ENCODE measurements at regions not wholly inside any gene's neighbourhood (a gene's known extent, or its start where the extent isn't known, plus 50 kb on each side); places are given as distances from the start of the nearest gene placed in this dataset.

- no peak for TF ChIP-seq CTCF (IDR thresholded peaks at IDR 0.05 in 8 of 11, conservative IDR thresholded peaks at IDR 0.05 in 3 of 11)
- TF ChIP-seq POLR2AphosphoS5 (IDR thresholded peaks at IDR 0.05), result no peak
- TF ChIP-seq POLR2A (IDR thresholded peaks at IDR 0.05), result no peak
Measured at GRCh38 chr22:34934261-34934660, 131.7 kb upstream of the ISX start.

Measured in spleen (tissue), 7 donors.